ENCODE measurements at regions not wholly inside any gene's neighbourhood (a gene's known extent, or its start where the extent isn't known, plus 50 kb on each side); places are given as distances from the start of the nearest gene placed in this dataset.
"Not testable (repeated sequence)": the region's sequence is repeated elsewhere in the genome, so short reads cannot be mapped to it uniquely, and the experiment has no call there.

- no peak for DNase-seq
Observed at GRCh38 chr5:173667702-173668101, 51.3 kb upstream of the BOD1 start.

- no peak for DNase-seq
Observed at GRCh38 chr5:173668245-173668800, 51.9 kb upstream of the BOD1 start.

- no peak for DNase-seq
Observed at GRCh38 chr5:173668910-173669309, 52.5 kb upstream of the BOD1 start.

DNA sequence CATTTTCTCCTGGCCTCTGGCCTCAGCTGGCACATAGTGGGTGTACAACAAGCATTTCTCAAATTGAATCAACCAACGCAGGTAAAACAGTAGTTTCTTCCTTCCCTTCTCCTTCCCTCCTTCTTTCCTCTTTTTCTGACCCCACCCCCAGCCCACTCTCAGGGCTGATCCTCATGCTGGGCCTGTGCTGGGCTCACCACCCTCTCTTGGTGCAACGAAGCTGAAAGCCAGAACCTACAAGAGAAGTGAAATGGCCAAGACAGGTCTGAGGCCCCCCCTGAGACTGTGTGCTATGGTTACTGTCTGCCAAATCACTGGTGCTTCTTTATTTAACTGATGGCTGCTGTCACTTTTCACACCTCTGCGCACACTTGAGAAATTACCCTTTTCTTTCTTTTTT is 53.0 kb upstream of the BOD1 start:
- no peak for DNase-seq

DNA sequence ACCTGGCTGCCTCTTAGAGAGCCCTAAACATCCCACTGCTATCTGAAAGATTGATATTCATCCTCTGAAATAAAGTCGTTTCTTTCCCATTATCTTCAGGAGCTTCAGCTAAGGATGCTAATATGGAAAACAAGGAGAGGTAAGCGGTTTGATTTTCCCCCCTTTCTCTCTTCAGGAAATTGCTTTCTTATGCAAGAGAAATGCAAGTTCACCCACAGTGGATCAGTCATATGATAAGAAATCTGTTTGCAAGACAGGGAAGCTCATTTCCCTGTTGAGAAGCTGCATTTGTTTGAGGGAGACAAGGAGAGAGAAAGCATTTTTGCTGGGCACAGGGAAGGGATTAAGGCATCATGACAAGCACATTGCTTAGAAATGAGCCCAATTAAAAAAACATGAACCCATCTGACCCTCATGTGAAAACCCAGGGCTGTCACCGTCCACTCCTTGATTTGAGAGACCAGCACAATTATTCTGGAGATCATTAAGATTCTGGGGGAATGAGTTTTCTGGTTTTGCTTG is 53.7 kb upstream of the BOD1 start:
- no peak for DNase-seq

DNA sequence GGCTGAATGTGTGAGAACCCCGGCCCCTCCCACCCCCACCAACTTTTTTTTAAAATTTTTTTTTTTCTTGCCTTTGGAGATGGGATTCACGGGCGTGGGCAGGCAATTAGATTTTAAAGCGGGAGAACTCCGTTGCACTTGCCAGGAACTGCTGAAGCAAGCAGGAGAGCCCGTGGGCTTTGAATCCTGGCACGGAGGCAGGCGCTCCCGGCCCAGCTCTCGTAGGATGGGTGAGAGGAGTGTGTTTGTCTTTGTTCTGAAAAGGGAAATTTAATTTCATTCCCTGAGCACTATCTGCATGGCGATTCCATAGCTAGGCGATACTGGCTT is 54.3 kb upstream of the BOD1 start:
- DNase-seq = no peak

DNA sequence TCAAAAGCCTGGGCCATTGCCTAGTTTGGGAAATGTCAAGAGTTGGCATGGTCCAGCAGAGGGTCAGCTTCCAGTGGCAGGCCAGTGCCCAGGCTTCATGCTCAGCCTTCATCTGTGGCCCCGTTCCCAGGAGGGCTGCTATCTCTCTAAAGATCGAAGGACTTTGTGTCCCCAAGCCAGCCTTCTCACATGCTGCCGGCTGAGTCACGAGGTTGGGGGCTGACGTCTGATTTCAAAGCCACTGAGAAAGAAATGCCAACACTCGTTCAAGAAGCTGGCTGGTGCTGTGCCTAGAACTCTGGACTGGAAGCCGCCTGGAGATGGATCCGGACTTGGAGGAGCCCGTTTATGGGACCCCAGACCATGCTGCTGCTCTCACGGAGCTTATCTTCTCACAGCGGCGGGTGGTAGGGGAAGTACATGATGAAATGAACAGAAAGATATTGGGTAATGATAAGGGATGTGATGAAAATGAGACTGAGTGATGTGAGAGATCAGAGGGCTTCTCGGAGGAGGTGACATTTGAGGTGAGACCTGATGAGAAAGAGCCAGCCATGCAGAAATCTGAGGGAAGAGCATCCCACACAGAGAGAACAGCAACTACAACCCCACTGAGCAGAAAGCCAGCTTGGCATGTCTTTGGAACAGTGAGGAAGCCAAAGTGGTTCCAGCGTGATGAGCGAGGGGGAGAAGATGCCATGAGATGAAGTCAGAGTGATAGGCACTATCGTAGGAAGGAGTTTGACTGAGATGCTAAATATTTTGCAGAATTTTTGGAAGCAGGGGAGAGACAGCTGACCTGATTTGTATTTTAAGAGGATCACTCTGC is 54.9 kb upstream of the BOD1 start:
- DNase-seq = no peak

- no peak for DNase-seq
Observed at GRCh38 chr5:173672166-173672565, 55.7 kb upstream of the BOD1 start.

DNA sequence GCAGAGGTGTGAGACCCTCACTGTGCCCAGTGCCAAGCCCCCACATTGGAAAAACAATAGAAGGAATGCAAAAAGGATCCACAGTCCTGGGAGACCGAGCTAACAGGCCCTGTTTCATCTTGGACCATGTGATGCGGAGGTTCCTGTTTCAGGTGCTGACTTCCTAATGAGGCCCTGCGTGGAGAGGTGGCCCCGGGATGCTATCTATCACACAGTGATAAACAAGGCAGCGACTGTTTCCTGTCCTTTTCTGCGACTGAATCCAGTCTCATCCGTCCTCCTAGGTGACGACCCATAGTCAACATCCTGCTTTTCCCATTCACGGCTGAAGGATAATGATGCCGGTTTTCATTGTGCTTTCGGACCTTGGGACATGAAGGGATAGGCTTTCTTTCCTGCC is 56.4 kb upstream of the BOD1 start:
- no peak for DNase-seq

DNA sequence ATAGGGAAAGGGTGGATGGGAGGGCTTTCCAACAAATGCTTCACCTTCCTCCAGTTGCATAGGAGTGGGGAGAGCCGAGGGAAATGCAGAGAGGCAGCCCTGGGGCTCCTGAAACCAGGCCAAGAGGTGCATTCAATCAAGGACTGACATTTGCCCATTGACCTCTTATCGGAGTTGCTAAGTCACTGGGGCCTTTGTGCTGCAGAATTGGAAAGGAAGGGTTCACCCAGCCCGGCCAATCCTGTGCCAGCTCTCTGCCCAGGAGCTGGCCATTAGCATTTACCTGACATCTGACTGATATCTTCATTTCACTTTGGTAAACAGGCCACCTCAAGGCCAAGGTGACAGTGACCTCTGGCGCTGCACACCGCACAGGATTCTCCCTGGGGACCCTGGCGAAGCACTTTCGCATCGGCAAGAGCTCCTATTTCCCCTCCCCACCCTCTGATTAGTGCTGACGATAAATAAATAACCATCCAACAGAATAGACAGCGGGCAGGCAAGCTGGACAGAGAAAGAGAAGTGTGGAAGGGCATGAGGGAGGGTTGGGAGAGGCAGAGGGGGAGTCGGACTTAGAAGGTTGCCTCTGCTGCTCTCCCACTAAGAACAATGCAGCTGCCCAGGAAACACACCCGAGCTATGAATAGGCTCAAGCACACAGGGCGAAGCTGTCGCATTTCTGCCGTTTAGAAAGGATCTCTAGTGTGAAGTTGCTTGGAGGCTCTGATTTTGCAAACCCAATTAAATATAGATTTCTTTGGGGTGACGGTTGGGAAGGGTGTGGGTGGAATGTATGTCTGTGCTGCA is 57.0 kb upstream of the BOD1 start:
- DNase-seq = no peak

DNA sequence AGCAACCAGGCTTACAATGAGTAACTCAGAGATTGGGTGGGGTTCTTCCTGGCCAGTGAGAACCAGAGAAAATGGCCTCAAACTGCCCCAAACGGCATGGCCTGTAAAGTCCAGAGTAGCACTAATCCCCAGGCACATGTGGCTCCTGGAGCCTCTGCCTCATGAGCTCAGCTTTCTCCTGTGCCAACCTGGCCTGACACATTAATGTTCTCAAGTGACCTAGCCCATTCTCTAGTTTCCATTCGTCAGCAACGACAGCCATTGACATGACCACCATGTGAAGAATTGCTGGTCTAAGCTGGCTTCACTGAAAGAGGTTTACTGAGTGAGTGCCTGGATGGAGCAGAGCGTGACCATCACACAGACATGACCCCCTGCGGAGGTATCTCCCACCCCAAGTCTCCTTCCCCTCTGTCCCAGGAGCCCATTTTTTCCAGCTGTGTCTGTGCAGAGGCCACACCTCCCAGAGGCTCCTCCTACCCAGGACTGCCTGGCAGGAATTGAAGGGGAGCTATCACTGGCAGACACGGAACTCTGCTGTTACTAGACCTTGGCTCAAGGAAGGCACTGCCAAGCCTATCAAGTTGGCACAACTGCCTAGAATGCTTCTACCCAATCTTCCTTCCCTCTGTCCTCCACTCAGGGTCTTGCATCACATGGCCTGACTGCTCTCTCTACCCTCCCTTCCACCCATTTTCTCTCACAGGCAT is 59.0 kb upstream of the BOD1 start:
- no peak for DNase-seq

- DNase-seq = no peak
Observed at GRCh38 chr5:173676375-173676774, 59.9 kb upstream of the BOD1 start.

DNA sequence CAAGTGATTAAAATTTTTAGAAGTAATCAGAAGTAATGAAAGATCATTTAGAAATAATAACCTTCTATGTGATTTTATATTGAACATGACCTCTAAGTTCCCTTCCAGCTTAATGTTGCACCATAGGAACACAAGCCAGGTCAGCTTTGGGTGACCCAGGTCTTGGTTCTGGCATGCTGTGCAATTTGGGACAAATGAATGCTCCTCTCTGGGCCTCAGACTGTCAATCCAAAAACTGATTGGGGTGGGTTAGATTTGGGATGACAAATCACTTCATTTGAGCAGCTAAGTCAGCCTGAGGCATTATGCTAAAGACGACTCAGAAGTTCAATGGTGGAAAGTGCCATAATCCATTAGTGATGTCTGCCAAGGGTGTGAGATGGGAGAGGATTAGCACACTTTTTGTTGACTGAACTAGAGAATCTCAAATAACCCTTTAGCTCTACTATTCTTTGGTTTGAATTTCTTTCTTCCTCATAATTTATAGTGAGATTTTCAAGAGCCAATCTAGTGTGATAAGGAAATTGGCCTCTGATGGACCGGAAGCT is 60.7 kb upstream of the BOD1 start:
- no peak for DNase-seq

DNA sequence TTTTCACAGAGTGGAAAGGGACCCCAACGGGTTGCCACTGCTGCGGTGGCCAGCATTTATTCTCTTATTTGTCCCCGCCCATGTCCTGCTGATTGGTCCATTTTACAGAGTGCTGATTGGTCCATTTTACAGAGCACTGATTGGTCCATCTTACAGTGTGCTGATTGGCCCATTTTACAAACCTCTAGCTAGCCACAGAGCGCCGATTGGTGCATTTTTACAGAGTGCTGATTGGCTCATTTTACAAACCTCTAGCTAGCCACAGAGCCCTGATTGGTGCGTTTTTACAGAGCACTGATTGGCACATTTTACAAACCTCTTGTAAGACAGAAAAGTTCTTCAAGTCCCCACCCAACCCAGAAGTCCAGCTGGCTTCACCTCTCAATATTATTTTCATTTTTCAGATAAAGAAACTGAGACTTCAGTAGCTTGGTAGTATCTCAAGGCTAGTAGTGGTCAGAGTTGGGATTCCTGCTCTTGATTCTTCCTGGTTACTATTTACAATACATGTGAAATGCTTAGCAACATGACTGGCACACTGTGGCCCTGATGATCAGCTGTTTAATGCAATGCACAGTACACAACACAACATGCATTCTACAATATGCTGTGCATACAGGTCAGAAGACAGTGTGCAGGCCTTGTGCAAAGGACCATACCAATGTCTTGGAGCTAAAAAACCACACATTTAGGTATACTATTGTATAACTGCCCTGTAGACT is 63.6 kb upstream of the BOD1 start:
- DNase-seq = no peak

- no peak for DNase-seq
Observed at GRCh38 chr5:173680660-173681242, 64.3 kb upstream of the BOD1 start.

- DNase-seq = no peak
Observed at GRCh38 chr5:173682313-173682712, 65.9 kb upstream of the BOD1 start.

- DNase-seq = not testable (repeated sequence)
Observed at GRCh38 chr5:173684535-173684934, 68.1 kb upstream of the BOD1 start.

GRCh38 chr5:173686950-173687349 is 70.5 kb upstream of the BOD1 start:
- no peak for DNase-seq

DNA sequence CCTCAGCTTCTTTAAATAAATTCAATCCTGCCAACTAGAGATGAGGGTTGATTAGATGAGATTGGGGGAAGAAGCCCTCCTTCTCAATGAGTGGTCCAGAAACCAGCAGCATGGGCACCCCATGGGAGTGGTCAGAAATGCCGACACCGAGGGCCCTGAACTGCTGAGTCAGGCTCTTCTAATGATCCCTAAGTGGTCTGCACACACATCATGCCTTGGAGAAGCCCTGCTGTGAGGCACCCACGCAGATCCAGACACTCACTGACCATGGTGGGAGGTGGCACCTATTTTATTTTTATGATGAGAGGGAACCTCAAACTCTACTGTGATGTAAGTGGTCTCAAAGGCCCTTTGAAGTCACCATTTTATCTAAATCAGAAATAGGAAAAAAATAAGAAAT is 72.3 kb upstream of the BOD1 start:
- no peak for DNase-seq

GRCh38 chr5:173689171-173689736 is 72.8 kb upstream of the BOD1 start:
- no peak for DNase-seq

DNA sequence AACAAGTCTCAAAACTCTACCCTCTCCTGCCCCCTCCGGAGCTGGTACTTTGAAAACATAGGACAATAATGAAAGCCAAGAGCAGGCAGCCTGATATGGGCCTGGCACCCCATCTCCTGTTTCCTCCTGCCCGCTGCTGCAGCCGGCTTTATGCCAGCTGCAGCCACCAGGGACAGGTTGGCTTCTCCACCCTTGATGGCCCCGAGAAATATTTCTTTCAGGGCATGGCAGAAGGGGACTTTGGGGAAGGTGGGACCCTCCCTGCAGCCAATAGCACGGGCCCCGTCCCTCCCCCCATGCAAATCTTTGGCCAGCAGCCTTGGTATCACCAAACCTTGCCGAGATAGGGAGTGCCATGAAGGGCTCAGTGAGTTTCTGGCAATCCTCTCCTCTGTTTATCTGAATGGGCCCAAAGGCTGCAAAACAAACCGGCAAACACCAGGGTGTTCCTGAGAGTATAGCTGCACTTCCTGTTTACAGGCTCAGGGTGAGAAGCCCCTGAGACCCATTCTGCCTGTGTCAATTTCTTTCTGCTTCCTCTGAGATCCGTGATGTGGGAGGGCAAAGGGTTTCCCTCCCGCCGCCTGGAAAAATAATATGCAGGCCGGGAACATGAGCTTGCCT is 73.4 kb upstream of the BOD1 start:
- DNase-seq = no peak
